OCI-LY7 (cell line): ENCODE measurements at regions not wholly inside any gene's neighbourhood (a gene's known extent, or its start where the extent isn't known, plus 50 kb on each side); places are given as distances from the start of the nearest gene placed in this dataset.

Experiments used
- BruUV-seq: library from RNA; stranded (reverse); fragments of 400-500 nt; replicated peaks from 2 replicates; lab custom pipeline; 2021; lab: Mats Ljungman, UMichigan
- CTCF ChIA-PET: fragments of 300-600 bp; sonication (Branson Sonifier 250); formaldehyde crosslinking; loops from one replicate; lab custom pipeline; 2022; ENCODE audit warnings: antibody characterized with exemption; ENCODE audit not compliant: unreplicated experiment; lab: Charles Lee
- POLR2A ChIA-PET: fragments of 300-600 bp; sonication (Branson Sonifier 250); formaldehyde crosslinking; loops from one replicate; lab custom pipeline; 2022; ENCODE audit warnings: antibody characterized with exemption; lab: Charles Lee
- DNase-seq: peaks from one replicate; pipeline ENCODE4 v3.0.0-alpha.2; 2015; ENCODE audit warnings: low spot score
- H2AFZ ChIP-seq: fragments of 200-600 bp; sonication (generic), shearing (Covaris generic); 2 replicates; pipeline ENCODE4 v1.6.1; 2014; ENCODE audit warnings: mild to moderate bottlenecking, antibody characterized with exemption, low read length, moderate library complexity
- H3K27ac ChIP-seq: fragments of 200-600 bp; sonication (generic); 2 replicates; pipeline ENCODE4 v1.5.1; 2014; ENCODE audit warnings: mixed run types, low read depth, mild to moderate bottlenecking, moderate library complexity, low read length, inconsistent platforms; ENCODE audit not compliant: poor library complexity, severe bottlenecking
- H3K36me3 ChIP-seq: fragments of 200-600 bp; sonication (generic); 2 replicates; pipeline ENCODE4 v1.6.1; 2014; ENCODE audit warnings: mild to moderate bottlenecking, antibody characterized with exemption, low read length, moderate library complexity, mixed read lengths; ENCODE audit not compliant: insufficient read depth
- H3K4me1 ChIP-seq: fragments of 200-600 bp; sonication (generic); 2 replicates; pipeline ENCODE4 v1.5.1; 2014; ENCODE audit warnings: mild to moderate bottlenecking, low read length; ENCODE audit not compliant: insufficient read depth, poor library complexity, severe bottlenecking
- H3K4me2 ChIP-seq: fragments of 200-600 bp; sonication (generic); 2 replicates; pipeline ENCODE4 v1.6.1; 2014; ENCODE audit warnings: mild to moderate bottlenecking, low read length
- H3K4me3 ChIP-seq: fragments of 200-600 bp; sonication (generic); 2 replicates; pipeline ENCODE4 v1.5.1; 2014; ENCODE audit warnings: mild to moderate bottlenecking, low read depth, low read length; ENCODE audit not compliant: poor library complexity, severe bottlenecking
- H3K79me2 ChIP-seq: fragments of 200-600 bp; sonication (generic); 2 replicates; pipeline ENCODE4 v1.6.1; 2016; ENCODE audit warnings: low read depth, mild to moderate bottlenecking, low read length, moderate library complexity, mixed read lengths; ENCODE audit not compliant: insufficient read depth
- H3K9me2 ChIP-seq: fragments of 200-600 bp; sonication (generic); 2 replicates; pipeline ENCODE4 v1.6.1; 2016; ENCODE audit warnings: mild to moderate bottlenecking, low read length, mixed read lengths; ENCODE audit not compliant: insufficient read depth
- H3K9me3 ChIP-seq: fragments of 200-600 bp; sonication (generic); 2 replicates; pipeline ENCODE4 v1.6.1; 2014; ENCODE audit warnings: mild to moderate bottlenecking, mixed run types, low read length, mixed read lengths
- H4K20me1 ChIP-seq: fragments of 200-600 bp; sonication (generic); 2 replicates; pipeline ENCODE4 v1.6.1; 2014; ENCODE audit warnings: mild to moderate bottlenecking, antibody characterized with exemption, low read length, moderate library complexity, mixed read lengths; ENCODE audit not compliant: insufficient read depth
- CTCF ChIP-seq: fragments of 200-600 bp; sonication (generic); conservative IDR thresholded peaks from 2 replicates; pipeline ENCODE4 v1.5.1; 2014; ENCODE audit warnings: mild to moderate bottlenecking, antibody characterized with exemption, low read length, moderate library complexity, mixed read lengths
- EZH2phosphoT487 ChIP-seq: fragments of 200-600 bp; sonication (generic); IDR thresholded peaks from 2 replicates; pipeline ENCODE4 v1.6.1; 2018; ENCODE audit warnings: low read depth, borderline replicate concordance, mild to moderate bottlenecking, mixed run types, antibody characterized with exemption, low read length, moderate library complexity, mixed read lengths
- intact Hi-C: fragments of 100-400 bp; cut with micrococcal nuclease; formaldehyde crosslinking; loops from one replicate; pipeline ENCODE4 v1.10.0; 2022; ENCODE audit not compliant: unreplicated experiment

GRCh38 chr3:191961529-191961928 is 500.6 kb downstream of the PYDC2 start:
- no TSS peak for BruUV-seq
- H3K79me2 ChIP-seq: no peaks in the 10 kb centered on the region
- no peak for TF ChIP-seq CTCF
- DNase-seq: no peak
- no peaks in the 10 kb centered on the region for H3K9me2 ChIP-seq
- intact Hi-C loops: no loop called here
- H3K27ac ChIP-seq: no peak overlapping the region
- no peak overlapping the region for H3K4me3 ChIP-seq
- no peaks in the 10 kb centered on the region for H3K9me3 ChIP-seq
- H3K4me2 ChIP-seq: no peak overlapping the region
- no peaks in the 10 kb centered on the region for H3K4me1 ChIP-seq
- no peaks in the 10 kb centered on the region for H3K36me3 ChIP-seq
- CTCF ChIA-PET: no interaction called here
- H2AFZ ChIP-seq: no peak overlapping the region
- POLR2A ChIA-PET: interaction anchor here (0.5 to 1.6 kb wide), 3 partner anchors 70 to 1128 kb away, joined by 3 to 4 read pairs (median 3); no protein-coding TSS in a partner anchor
- H4K20me1 ChIP-seq: no peaks in the 10 kb centered on the region

GRCh38 chr3:191962324-191962723 is 501.4 kb downstream of the PYDC2 start:
- no peak overlapping the region for H3K4me2 ChIP-seq
- no peak overlapping the region for H3K4me3 ChIP-seq
- TF ChIP-seq EZH2phosphoT487 (no peak), CTCF (no peak)
- H3K9me3 ChIP-seq: no peaks in the 10 kb centered on the region
- H3K27ac ChIP-seq: no peak overlapping the region
- no peaks in the 10 kb centered on the region for H3K9me2 ChIP-seq
- DNase-seq: no peak
- ChIA-PET CTCF (no interaction called here), POLR2A (interaction anchor here (0.7 to 1.6 kb wide), 3 partner anchors 69 to 764 kb away, joined by 3 to 4 read pairs (median 3); partner anchors contain the start of gene OSTN)
- no peaks in the 10 kb centered on the region for H4K20me1 ChIP-seq
- no peak overlapping the region for H2AFZ ChIP-seq
- no peaks in the 10 kb centered on the region for H3K36me3 ChIP-seq
- intact Hi-C loops: no loop called here
- H3K79me2 ChIP-seq: no peaks in the 10 kb centered on the region
- no peaks in the 10 kb centered on the region for H3K4me1 ChIP-seq
- BruUV-seq: no TSS peak

GRCh38 chr3:191963182-191963581 is 502.2 kb downstream of the PYDC2 start:
- POLR2A ChIA-PET: interaction anchor here (0.5 to 1.6 kb wide), 4 partner anchors 18 to 1081 kb away, joined by 3 to 7 read pairs (median 4); no protein-coding TSS in a partner anchor
- no peaks in the 10 kb centered on the region for H3K9me3 ChIP-seq
- H3K27ac ChIP-seq: no peak overlapping the region
- no peaks in the 10 kb centered on the region for H4K20me1 ChIP-seq
- intact Hi-C loops: no loop called here
- DNase-seq: no peak
- no peak overlapping the region for H3K4me3 ChIP-seq
- no peaks in the 10 kb centered on the region for H3K36me3 ChIP-seq
- no peak overlapping the region for H2AFZ ChIP-seq
- CTCF ChIA-PET: no interaction called here
- H3K4me2 ChIP-seq: no peak overlapping the region
- TF ChIP-seq CTCF (no peak), EZH2phosphoT487 (no peak)
- BruUV-seq: no TSS peak
- H3K9me2 ChIP-seq: no peaks in the 10 kb centered on the region
- no peaks in the 10 kb centered on the region for H3K4me1 ChIP-seq
- H3K79me2 ChIP-seq: no peaks in the 10 kb centered on the region
